ENCODE measurements at regions not wholly inside any gene's neighbourhood (a gene's known extent, or its start where the extent isn't known, plus 50 kb on each side); places are given as distances from the start of the nearest gene placed in this dataset.

GRCh38 chr6:97813889-97814567 lies 531.0 kb upstream of the MMS22L start:
- H3K9me3 ChIP-seq (ENCODE audit: control insufficient read depth, insufficient read depth, low read length) = no peaks in the 10 kb centered on the region
- no peaks in the 10 kb centered on the region for H4K20me1 ChIP-seq (ENCODE audit: control insufficient read depth, insufficient read depth, low read depth, low read length)
- H3K79me2 ChIP-seq (ENCODE audit: control insufficient read depth, low read length) = no peaks in the 10 kb centered on the region
- TF ChIP-seq EZH2phosphoT487 (IDR thresholded peaks at IDR 0.05; ENCODE audit: borderline replicate concordance, low read length) (no peak), CTCF (IDR thresholded peaks at IDR 0.05; ENCODE audit: low read depth, low read length, poor library complexity, severe bottlenecking) (no peak)
- H3K9me2 ChIP-seq (replicated peaks; ENCODE audit: control insufficient read depth, low read length) = no peaks in the 10 kb centered on the region
- H3K4me3 ChIP-seq (ENCODE audit: low read length) = no peak overlapping the region
- no peaks in the 10 kb centered on the region for H3K27me3 ChIP-seq (ENCODE audit: control insufficient read depth, low read length)
- H3K4me1 ChIP-seq (ENCODE audit: control insufficient read depth, low read length) = no peaks in the 10 kb centered on the region
- no peak overlapping the region for H3K27ac ChIP-seq (ENCODE audit: low read depth, low read length)
- H3K36me3 ChIP-seq (ENCODE audit: control insufficient read depth, low read length) = no peaks in the 10 kb centered on the region
- no peaks in the 10 kb centered on the region for H3F3A ChIP-seq (ENCODE audit: control insufficient read depth, insufficient read depth)
- H3K4me2 ChIP-seq (ENCODE audit: low read length) = no peak overlapping the region

- Histone ChIP-seq H3K4me3 (ENCODE audit: low read length) (no peak overlapping the region), H3K27me3 (ENCODE audit: control insufficient read depth, low read length) (no peaks in the 10 kb centered on the region), H3K9me3 (ENCODE audit: control insufficient read depth, insufficient read depth, low read length) (no peaks in the 10 kb centered on the region), H4K20me1 (ENCODE audit: control insufficient read depth, insufficient read depth, low read depth, low read length) (no peaks in the 10 kb centered on the region), H3K9me2 (replicated peaks; ENCODE audit: control insufficient read depth, low read length) (no peaks in the 10 kb centered on the region), H3K36me3 (ENCODE audit: control insufficient read depth, low read length) (no peaks in the 10 kb centered on the region), H3K4me2 (ENCODE audit: low read length) (no peak overlapping the region), H3K27ac (ENCODE audit: low read depth, low read length) (no peak overlapping the region), H3K4me1 (ENCODE audit: control insufficient read depth, low read length) (no peaks in the 10 kb centered on the region), H3K79me2 (ENCODE audit: control insufficient read depth, low read length) (no peaks in the 10 kb centered on the region), H3F3A (ENCODE audit: control insufficient read depth, insufficient read depth) (no peaks in the 10 kb centered on the region)
- no peak for TF ChIP-seq EZH2phosphoT487 (IDR thresholded peaks at IDR 0.05; ENCODE audit: borderline replicate concordance, low read length)
- no peak for TF ChIP-seq CTCF (IDR thresholded peaks at IDR 0.05; ENCODE audit: low read depth, low read length, poor library complexity, severe bottlenecking)
These were observed 532.3 kb upstream of the MMS22L start for GRCh38 chr6:97815301-97815812.

GRCh38 chr6:97816526-97816925 lies 533.5 kb upstream of the MMS22L start:
- TF ChIP-seq EZH2phosphoT487 (IDR thresholded peaks at IDR 0.05; ENCODE audit: borderline replicate concordance, low read length) (no peak), CTCF (IDR thresholded peaks at IDR 0.05; ENCODE audit: low read depth, low read length, poor library complexity, severe bottlenecking) (no peak)

More at GRCh38 chr6:97816526-97816925, 533.5 kb upstream of the MMS22L start:
- Histone ChIP-seq H3K4me1 (ENCODE audit: control insufficient read depth, low read length) (no peaks in the 10 kb centered on the region), H3K4me3 (ENCODE audit: low read length) (no peak overlapping the region), H3K4me2 (ENCODE audit: low read length) (no peak overlapping the region), H3K27ac (ENCODE audit: low read depth, low read length) (no peak overlapping the region), H4K20me1 (ENCODE audit: control insufficient read depth, insufficient read depth, low read depth, low read length) (no peaks in the 10 kb centered on the region), H3K36me3 (ENCODE audit: control insufficient read depth, low read length) (no peaks in the 10 kb centered on the region), H3K9me3 (ENCODE audit: control insufficient read depth, insufficient read depth, low read length) (no peaks in the 10 kb centered on the region), H3F3A (ENCODE audit: control insufficient read depth, insufficient read depth) (no peaks in the 10 kb centered on the region), H3K79me2 (ENCODE audit: control insufficient read depth, low read length) (no peaks in the 10 kb centered on the region), H3K9me2 (replicated peaks; ENCODE audit: control insufficient read depth, low read length) (no peaks in the 10 kb centered on the region), H3K27me3 (ENCODE audit: control insufficient read depth, low read length) (no peaks in the 10 kb centered on the region)
